ENCODE measurements at regions not wholly inside any gene's neighbourhood (a gene's known extent, or its start where the extent isn't known, plus 50 kb on each side); places are given as distances from the start of the nearest gene placed in this dataset.

DNA sequence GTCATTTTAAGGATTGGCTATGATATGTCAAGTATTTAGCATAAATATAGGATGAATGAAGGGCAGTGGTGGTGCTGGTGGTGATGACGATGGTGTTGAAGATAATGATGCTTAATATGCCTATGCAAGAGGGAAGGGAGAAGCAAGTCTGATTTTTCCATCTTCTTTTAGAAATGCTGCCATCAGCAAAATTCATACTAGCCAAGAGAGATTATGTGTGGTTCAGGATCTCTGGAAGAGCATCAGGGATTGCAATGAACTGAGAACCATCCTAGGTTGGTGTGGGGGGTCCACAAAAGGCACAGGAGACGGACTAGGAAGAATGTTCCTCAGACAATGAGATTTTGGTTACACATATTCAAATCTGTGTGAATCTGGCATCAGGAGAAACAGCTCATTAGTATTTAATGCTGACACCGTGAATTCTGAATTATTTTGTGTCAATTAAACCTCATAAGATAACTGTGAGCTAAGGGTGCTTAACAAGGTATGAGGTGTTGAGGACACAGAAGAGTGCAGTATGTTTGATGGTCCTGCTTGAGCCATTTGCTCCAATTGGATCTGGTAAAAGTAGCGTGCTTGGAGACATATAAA is 1120.8 kb upstream of the GOT2 start:
- TF ChIP-seq, protein P1, sequence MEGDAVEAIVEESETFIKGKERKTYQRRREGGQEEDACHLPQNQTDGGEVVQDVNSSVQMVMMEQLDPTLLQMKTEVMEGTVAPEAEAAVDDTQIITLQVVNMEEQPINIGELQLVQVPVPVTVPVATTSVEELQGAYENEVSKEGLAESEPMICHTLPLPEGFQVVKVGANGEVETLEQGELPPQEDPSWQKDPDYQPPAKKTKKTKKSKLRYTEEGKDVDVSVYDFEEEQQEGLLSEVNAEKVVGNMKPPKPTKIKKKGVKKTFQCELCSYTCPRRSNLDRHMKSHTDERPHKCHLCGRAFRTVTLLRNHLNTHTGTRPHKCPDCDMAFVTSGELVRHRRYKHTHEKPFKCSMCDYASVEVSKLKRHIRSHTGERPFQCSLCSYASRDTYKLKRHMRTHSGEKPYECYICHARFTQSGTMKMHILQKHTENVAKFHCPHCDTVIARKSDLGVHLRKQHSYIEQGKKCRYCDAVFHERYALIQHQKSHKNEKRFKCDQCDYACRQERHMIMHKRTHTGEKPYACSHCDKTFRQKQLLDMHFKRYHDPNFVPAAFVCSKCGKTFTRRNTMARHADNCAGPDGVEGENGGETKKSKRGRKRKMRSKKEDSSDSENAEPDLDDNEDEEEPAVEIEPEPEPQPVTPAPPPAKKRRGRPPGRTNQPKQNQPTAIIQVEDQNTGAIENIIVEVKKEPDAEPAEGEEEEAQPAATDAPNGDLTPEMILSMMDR (IDR thresholded peaks at IDR 0.05), result no peak
- TF ChIP-seq EP300 (IDR thresholded peaks at IDR 0.05; ENCODE audit: low read depth) (no peak), POLR2A (IDR thresholded peaks at IDR 0.05) (no peak)
